BE2C (cell line): ENCODE measurements at regions not wholly inside any gene's neighbourhood (a gene's known extent, or its start where the extent isn't known, plus 50 kb on each side); places are given as distances from the start of the nearest gene placed in this dataset.

Experiments
- DNase-seq: peaks from one replicate; pipeline ENCODE4 v3.0.0-alpha.2; 2020
- H3K27me3 ChIP-seq: fragments of 250-450 bp; sonication (Bioruptor Pico); 2 replicates; pipeline ENCODE4 v1.5.1; 2020; ENCODE audit warnings: mild to moderate bottlenecking
- H3K36me3 ChIP-seq: fragments of 250-450 bp; sonication (Bioruptor Pico); 2 replicates; pipeline ENCODE4 v1.5.1; 2020; ENCODE audit warnings: mild to moderate bottlenecking
- H3K4me1 ChIP-seq: fragments of 250-450 bp; sonication (Bioruptor Pico); 2 replicates; pipeline ENCODE4 v1.5.1; 2020
- H3K4me3 ChIP-seq: 2 replicates; pipeline ENCODE4 v1.5.1; 2011; ENCODE audit warnings: low read depth, low read length
- H3K9me3 ChIP-seq: fragments of 250-450 bp; sonication (Bioruptor Pico); 2 replicates; pipeline ENCODE4 v1.5.1; 2020
- CTCF ChIP-seq: IDR thresholded peaks from 2 replicates; pipeline ENCODE4 v1.5.1; 2012; ENCODE audit warnings: mild to moderate bottlenecking, low read depth, low read length

GRCh38 chr9:113646946-113647914 lies 183.7 kb downstream of the RGS3 start:
- H3K36me3 ChIP-seq: no peaks in the 10 kb centered on the region
- H3K4me1 ChIP-seq: peaks cover 14% of the 10 kb centered on the region
- no peak overlapping the region for H3K4me3 ChIP-seq
- H3K9me3 ChIP-seq: no peaks in the 10 kb centered on the region; the same call in 1 of the 2 replicates
- no peak for DNase-seq
- TF ChIP-seq CTCF: no peak
- H3K27me3 ChIP-seq: no peaks in the 10 kb centered on the region

- peaks cover 14% of the 10 kb centered on the region for H3K4me1 ChIP-seq
- no peaks in the 10 kb centered on the region for H3K27me3 ChIP-seq
- no peaks in the 10 kb centered on the region for H3K36me3 ChIP-seq
- no peak for DNase-seq
- H3K4me3 ChIP-seq: no peak overlapping the region
- no peaks in the 10 kb centered on the region for H3K9me3 ChIP-seq
- no peak for TF ChIP-seq CTCF
Measured at GRCh38 chr9:113648048-113648447, 184.5 kb downstream of the RGS3 start.

- Histone ChIP-seq H3K4me1 (peaks cover 14% of the 10 kb centered on the region), H3K9me3 (no peaks in the 10 kb centered on the region), H3K36me3 (no peaks in the 10 kb centered on the region), H3K4me3 (no peak overlapping the region), H3K27me3 (no peaks in the 10 kb centered on the region)
- no peak for DNase-seq
- TF ChIP-seq CTCF: no peak
Measured at GRCh38 chr9:113648586-113648985, 185.1 kb downstream of the RGS3 start.

- Histone ChIP-seq H3K4me1 (peaks cover 14% of the 10 kb centered on the region), H3K4me3 (no peak overlapping the region), H3K27me3 (no peaks in the 10 kb centered on the region), H3K36me3 (no peaks in the 10 kb centered on the region), H3K9me3 (no peaks in the 10 kb centered on the region)
- TF ChIP-seq CTCF: peak; percentile 15; the same call in 1 of the 2 replicates
- peak; percentile 94 for DNase-seq
Measured at GRCh38 chr9:113649054-113649453, 185.5 kb downstream of the RGS3 start.

GRCh38 chr9:113649855-113650206 lies 186.3 kb downstream of the RGS3 start:
- Histone ChIP-seq H3K27me3 (no peaks in the 10 kb centered on the region), H3K9me3 (no peaks in the 10 kb centered on the region), H3K4me3 (no peak overlapping the region), H3K36me3 (no peaks in the 10 kb centered on the region), H3K4me1 (peaks cover 14% of the 10 kb centered on the region)
- no peak for TF ChIP-seq CTCF
- no peak for DNase-seq
